WTC11 (cell line): ENCODE measurements at regions not wholly inside any gene's neighbourhood (a gene's known extent, or its start where the extent isn't known, plus 50 kb on each side); places are given as distances from the start of the nearest gene placed in this dataset.

Experiments
- USF2 ChIP-seq: sonication (generic); formaldehyde crosslinking; IDR thresholded peaks from 2 replicates; pipeline ENCODE4 v1.8.1; 2023; ENCODE audit warnings: mild to moderate bottlenecking, missing genetic modification reagents, moderate library complexity
- ZNF423 ChIP-seq: fragments of 250-450 bp; sonication (Bioruptor Pico); IDR thresholded peaks from 2 replicates; pipeline ENCODE4 v2.1.2; 2022; ENCODE audit warnings: mild to moderate bottlenecking, moderate library complexity

GRCh38 chr4:173878701-173879100 lies 348.7 kb upstream of the HAND2 start:
- TF ChIP-seq ZNF423 (CRISPR knock-in tag) (no peak), USF2 (CRISPR knock-in tag) (no peak)
